Type B pancreatic cell (in vitro differentiated cells): ENCODE measurements at regions not wholly inside any gene's neighbourhood (a gene's known extent, or its start where the extent isn't known, plus 50 kb on each side); places are given as distances from the start of the nearest gene placed in this dataset.

Experiments
- DNase-seq: peaks from one replicate; pipeline ENCODE4 v3.0.0; 2021; ENCODE audit warnings: mixed read lengths; ENCODE audit not compliant: unreplicated experiment; ENCODE audit errors: extremely low spot score
- H3K27ac Mint-ChIP-seq: 2 replicates; pipeline ENCODE4 v1.8.0; 2021; ENCODE audit warnings: mild to moderate bottlenecking, mixed read lengths
- H3K27me3 Mint-ChIP-seq: 2 replicates; pipeline ENCODE4 v1.8.0; 2021; ENCODE audit warnings: mixed read lengths
- H3K36me3 Mint-ChIP-seq: 2 replicates; pipeline ENCODE4 v1.8.0; 2021; ENCODE audit warnings: mixed read lengths
- H3K4me1 Mint-ChIP-seq: one replicate; pipeline ENCODE4 v1.8.0; 2021; ENCODE audit warnings: mixed read lengths; ENCODE audit not compliant: unreplicated experiment
- H3K4me3 Mint-ChIP-seq: 2 replicates; pipeline ENCODE4 v1.8.0; 2021; ENCODE audit warnings: mild to moderate bottlenecking, mixed read lengths
- H3K9me3 Mint-ChIP-seq: 2 replicates; pipeline ENCODE4 v1.8.0; 2021; ENCODE audit warnings: mixed read lengths
- CTCF ChIP-seq: fragments of 200-600 bp; sonication (generic); conservative IDR thresholded peaks from 2 replicates; pipeline ENCODE4 v1.5.0; 2021; ENCODE audit warnings: antibody characterized with exemption, mild to moderate bottlenecking

- H3K9me3 Mint-ChIP-seq: no peaks in the 10 kb centered on the region
- no peak overlapping the region for H3K4me3 Mint-ChIP-seq
- no peak for TF ChIP-seq CTCF
- DNase-seq: no peak
- no peaks in the 10 kb centered on the region for H3K36me3 Mint-ChIP-seq
- H3K27me3 Mint-ChIP-seq: peaks cover 7% of the 10 kb centered on the region
- H3K27ac Mint-ChIP-seq: no peak overlapping the region
- H3K4me1 Mint-ChIP-seq: peaks cover 25% of the 10 kb centered on the region
Measured at GRCh38 chr2:217339753-217340152, 479.9 kb upstream of the TNP1 start.

- Mint-ChIP-seq H3K27me3 (peaks cover 3% of the 10 kb centered on the region), H3K27ac (no peak overlapping the region), H3K9me3 (no peaks in the 10 kb centered on the region), H3K4me3 (no peak overlapping the region), H3K4me1 (peaks cover 31% of the 10 kb centered on the region), H3K36me3 (no peaks in the 10 kb centered on the region)
- no peak for DNase-seq
- no peak for TF ChIP-seq CTCF
Measured at GRCh38 chr2:217338306-217338916, 478.5 kb upstream of the TNP1 start.

GRCh38 chr2:217337771-217338170 is 477.9 kb upstream of the TNP1 start:
- H3K9me3 Mint-ChIP-seq: no peaks in the 10 kb centered on the region
- TF ChIP-seq CTCF: no peak
- no peak for DNase-seq
- peaks cover 3% of the 10 kb centered on the region for H3K27me3 Mint-ChIP-seq
- no peaks in the 10 kb centered on the region for H3K36me3 Mint-ChIP-seq
- no peak overlapping the region for H3K4me3 Mint-ChIP-seq
- peaks cover 34% of the 10 kb centered on the region for H3K4me1 Mint-ChIP-seq
- no peak overlapping the region for H3K27ac Mint-ChIP-seq

- Mint-ChIP-seq H3K9me3 (no peaks in the 10 kb centered on the region), H3K27me3 (peaks cover 3% of the 10 kb centered on the region), H3K4me1 (peaks cover 42% of the 10 kb centered on the region), H3K36me3 (no peaks in the 10 kb centered on the region), H3K4me3 (no peak overlapping the region), H3K27ac (no peak overlapping the region)
- no peak for TF ChIP-seq CTCF
- DNase-seq: no peak
Measured at GRCh38 chr2:217336694-217337093, 476.8 kb upstream of the TNP1 start.

- peaks cover 50% of the 10 kb centered on the region for H3K4me1 Mint-ChIP-seq
- peak overlapping the region; percentile 40 for H3K27ac Mint-ChIP-seq
Measured at GRCh38 chr2:217335341-217335966, 475.6 kb upstream of the TNP1 start.

More at GRCh38 chr2:217335341-217335966, 475.6 kb upstream of the TNP1 start:
- DNase-seq: no peak
- Mint-ChIP-seq H3K27me3 (no peaks in the 10 kb centered on the region), H3K9me3 (no peaks in the 10 kb centered on the region), H3K4me3 (no peak overlapping the region), H3K36me3 (no peaks in the 10 kb centered on the region)
- TF ChIP-seq CTCF: no peak
